GM21515 (cell line): ENCODE measurements at regions not wholly inside any gene's neighbourhood (a gene's known extent, or its start where the extent isn't known, plus 50 kb on each side); places are given as distances from the start of the nearest gene placed in this dataset.
"Not testable (repeated sequence)": the region's sequence is repeated elsewhere in the genome, so short reads cannot be mapped to it uniquely, and the experiment has no call there.

Experiments used
- ATAC-seq: cut with Tn5 transposase; IDR thresholded peaks from one replicate; pipeline ENCODE4 v1.9.1; 2021; ENCODE audit not compliant: unreplicated experiment

DNA sequence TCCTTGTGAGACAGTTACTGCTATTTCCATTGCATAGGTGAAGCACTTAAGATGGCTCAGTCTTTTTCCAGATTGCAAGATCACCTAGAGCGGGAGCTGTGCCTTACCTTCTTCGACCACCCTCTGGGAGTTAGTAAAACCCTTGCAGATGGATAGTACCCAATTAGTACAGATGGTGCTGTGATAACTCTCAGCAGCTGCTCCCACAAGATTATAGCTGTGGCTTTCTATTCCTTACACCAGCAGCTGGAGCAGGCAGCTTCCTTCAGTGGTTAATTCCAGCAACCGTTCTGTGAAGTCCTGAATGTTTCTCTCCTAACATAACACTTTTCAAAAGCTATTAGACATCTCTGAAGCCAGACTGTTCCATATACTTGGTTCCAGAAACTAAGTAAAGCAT lies 796.8 kb downstream of the XPNPEP1 start:
- ATAC-seq = no peak

- ATAC-seq = no peak
These were observed 797.3 kb downstream of the XPNPEP1 start for GRCh38 chr10:109126016-109126415.

DNA sequence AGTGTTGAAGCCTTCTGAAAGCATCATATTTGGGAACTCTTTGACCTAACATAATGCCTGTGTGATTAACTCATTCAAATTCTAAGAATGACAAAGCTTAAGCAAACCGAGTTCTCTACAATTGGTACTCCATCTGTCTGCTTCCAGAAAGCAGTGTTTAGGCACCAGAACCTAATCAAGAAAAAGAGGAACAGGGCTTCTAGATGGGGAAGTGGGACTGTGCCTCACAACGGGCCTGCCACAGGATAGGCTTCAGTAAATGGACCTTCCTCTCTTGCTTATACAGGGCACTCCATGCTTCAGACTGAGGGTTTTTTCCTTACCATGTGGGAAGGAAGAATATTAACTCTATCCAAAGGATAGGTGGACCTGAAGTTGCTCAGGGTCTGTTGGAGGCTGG lies 808.1 kb downstream of the XPNPEP1 start:
- ATAC-seq = no peak

DNA sequence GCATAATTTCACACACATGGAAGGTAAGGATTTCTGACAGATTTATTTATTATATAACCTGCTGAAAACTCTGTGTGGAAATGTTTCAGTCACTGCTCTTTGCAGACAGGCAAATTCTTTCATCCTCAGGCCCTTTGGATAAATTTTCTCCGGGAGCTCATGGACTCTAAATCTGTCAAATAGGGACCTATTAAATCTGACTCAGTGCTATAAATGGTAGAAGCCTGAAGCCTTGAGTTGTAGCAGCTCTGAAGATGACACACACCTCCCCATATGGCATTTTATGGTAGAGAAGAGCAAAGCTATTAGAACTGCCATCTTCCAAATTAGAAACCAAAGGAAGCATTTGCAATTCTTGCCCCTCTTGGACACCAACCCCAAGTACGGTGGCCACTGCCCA lies 808.7 kb downstream of the XPNPEP1 start:
- ATAC-seq = no peak

DNA sequence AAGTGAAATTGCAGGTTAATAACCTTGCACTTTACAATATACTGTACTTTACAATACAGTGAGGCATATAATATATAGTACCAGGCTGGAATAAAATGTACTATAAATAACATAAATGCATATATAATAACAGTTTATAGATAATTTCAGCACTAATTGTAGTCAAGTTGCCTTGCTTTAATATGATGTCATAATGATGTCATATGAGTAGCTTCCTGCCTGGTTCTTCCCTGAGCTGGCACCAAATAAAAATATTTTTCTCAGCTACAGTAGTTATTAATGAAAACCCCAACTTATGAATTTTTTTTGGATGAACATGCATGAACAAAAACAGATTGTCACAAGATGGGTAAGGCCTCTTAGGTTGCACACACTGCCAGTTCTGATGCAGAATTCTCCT lies 816.7 kb downstream of the XPNPEP1 start:
- no peak for ATAC-seq

- ATAC-seq = no peak
These were observed 817.6 kb downstream of the XPNPEP1 start for GRCh38 chr10:109105725-109106124.

GRCh38 chr10:109104806-109105205 lies 818.5 kb downstream of the XPNPEP1 start:
- ATAC-seq = no peak

- ATAC-seq = no peak
These were observed 820.0 kb downstream of the XPNPEP1 start for GRCh38 chr10:109103278-109103677.

GRCh38 chr10:109089779-109090178 lies 833.5 kb downstream of the XPNPEP1 start:
- ATAC-seq = no peak

DNA sequence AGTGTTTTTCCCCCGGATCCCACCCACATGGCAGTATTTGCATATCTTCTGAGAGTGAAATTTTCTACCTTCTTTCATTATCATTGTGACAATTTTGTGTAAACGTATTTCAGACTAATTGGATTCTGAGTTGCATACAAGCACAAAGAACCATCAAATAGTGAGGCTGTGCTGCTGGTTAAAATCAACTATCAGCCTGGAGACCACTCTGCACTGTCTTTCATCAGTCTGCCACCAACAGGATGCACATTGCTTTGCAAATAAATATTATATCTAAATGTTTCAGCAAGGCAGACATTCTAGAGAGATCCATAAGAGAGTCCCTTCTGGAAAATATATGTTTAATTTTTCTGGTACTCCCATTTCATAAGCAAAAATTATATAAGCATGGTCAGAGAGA lies 851.8 kb downstream of the XPNPEP1 start:
- ATAC-seq = no peak

- ATAC-seq = no peak
These were observed 852.8 kb downstream of the XPNPEP1 start for GRCh38 chr10:109070492-109070891.

DNA sequence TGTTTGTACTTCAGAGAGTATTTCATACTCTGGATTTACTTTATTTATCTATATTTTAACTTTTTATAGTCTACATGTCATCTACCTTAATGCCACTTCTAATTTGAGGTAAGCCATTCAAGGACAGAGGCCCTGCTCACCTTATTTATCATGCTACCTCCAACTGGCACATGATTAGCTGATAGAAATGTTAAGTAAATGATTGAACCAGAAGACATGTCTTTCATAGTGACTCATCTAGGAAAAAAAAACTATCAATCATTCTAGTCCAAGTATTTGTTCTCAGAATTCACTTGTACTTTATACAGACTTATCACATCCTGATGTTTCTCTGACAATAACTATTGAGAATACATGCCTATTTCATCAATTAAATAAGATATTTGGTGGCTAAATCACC lies 856.3 kb downstream of the XPNPEP1 start:
- no peak for ATAC-seq

DNA sequence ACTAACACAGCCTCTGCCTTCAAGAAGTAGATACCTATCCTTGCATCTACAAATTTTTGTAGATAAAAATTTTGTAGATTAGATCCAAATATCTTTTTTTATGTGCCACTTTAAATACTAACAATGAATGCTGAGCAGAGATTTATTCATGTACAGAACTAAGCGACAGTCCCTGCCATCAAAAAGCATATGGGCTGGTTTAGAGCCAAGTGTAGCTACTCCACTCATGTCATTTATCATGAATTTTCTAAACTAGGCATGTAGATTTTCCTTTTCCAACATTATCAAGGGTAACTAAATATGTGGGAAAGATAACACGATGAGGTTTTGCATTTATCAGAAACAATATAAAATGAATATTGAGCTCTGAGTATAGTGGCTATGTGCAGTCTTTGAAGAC lies 857.5 kb downstream of the XPNPEP1 start:
- ATAC-seq = no peak

DNA sequence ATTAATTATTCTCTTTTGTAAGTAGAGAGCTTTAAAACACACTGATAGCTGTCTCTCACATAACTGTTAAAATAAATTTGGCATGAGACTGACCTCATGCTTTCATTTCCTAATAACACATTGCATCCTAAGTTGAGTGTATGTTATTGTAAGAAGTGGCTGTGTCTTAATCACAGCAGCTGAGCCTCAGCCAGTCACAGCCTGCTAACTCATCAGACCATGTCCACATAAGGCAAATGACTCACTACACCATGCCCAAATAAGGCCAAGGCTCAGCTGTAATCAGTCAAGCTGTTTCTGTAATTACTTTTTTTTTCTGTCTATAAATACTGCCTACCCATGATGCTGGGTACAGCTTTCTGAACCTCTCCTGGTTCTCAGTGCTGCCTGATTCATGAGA lies 860.9 kb downstream of the XPNPEP1 start:
- no peak for ATAC-seq

GRCh38 chr10:109055243-109055642 lies 868.1 kb downstream of the XPNPEP1 start:
- ATAC-seq = no peak

- no peak for ATAC-seq
These were observed 875.5 kb downstream of the XPNPEP1 start for GRCh38 chr10:109047856-109048255.

- not testable (repeated sequence) for ATAC-seq
These were observed 876.9 kb downstream of the XPNPEP1 start for GRCh38 chr10:109046427-109046826.

DNA sequence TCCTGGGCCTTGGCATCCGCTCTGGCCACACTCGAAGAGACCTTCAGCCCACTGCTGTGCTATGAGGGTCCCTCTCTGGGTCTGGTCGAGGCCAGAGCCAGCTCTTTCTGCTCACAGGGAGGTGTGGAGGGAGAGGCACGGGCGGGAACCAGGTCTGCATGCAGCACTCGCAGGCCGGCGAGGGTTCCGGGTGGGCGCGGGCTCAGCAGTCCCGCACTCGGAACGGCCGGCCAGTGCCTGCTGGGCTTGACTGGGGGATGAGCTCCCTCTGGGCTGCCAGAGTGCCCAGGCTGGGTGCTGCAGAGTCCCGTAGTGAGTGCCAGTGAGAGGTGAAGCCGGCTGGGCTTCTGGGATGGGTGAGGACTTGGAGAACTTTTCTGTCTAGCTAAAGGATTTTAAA lies 882.7 kb downstream of the XPNPEP1 start:
- no peak for ATAC-seq

- no peak for ATAC-seq
These were observed 885.3 kb downstream of the XPNPEP1 start for GRCh38 chr10:109037978-109038377.

DNA sequence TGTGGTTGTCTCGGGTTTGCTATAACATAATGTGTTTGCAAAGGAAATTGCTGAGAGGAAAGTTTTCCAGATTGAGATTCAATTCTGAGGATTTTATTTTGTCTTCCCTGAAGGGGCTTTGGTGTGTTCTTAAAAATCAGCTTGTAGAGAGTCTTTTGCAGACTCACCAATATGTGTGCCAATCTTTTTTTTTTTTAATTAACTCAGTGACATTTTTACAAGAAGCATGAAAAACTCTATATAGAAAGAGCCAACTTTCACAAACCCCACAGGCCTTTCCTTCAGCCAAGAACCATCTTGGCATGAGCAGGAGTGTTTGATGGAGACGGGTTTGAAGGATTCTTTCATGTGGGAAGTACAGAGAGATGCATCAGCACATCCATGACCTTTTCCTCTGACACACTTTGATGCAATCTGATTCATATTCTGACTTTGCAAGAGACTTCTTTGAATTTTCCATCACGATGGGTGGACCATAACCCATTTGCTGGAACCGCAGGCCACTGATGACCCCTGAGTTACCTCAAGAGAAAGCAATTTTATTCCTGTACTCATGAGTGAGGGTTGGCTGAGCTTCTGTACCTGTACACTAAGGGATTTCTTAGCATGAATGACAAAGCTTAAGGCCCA lies 892.6 kb downstream of the XPNPEP1 start:
- ATAC-seq = no peak

DNA sequence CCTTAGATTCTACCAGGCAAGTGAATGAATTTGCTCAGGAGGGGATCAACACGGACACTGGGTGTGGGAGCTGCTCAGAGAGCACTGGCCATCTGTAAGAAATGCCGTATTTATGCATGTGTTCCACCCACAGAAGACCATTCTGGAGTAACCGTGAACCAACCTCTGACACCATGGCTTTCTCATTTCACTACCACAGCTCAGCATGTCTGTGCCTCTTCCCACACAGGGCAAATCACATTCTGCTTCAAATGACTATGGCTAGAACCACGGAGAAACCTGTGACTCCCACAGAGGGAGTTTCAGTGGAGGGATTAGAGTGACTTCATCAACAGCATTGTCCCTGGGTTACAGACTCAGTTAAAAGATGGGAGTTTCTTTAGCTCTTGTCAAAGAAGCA lies 893.4 kb downstream of the XPNPEP1 start:
- no peak for ATAC-seq

DNA sequence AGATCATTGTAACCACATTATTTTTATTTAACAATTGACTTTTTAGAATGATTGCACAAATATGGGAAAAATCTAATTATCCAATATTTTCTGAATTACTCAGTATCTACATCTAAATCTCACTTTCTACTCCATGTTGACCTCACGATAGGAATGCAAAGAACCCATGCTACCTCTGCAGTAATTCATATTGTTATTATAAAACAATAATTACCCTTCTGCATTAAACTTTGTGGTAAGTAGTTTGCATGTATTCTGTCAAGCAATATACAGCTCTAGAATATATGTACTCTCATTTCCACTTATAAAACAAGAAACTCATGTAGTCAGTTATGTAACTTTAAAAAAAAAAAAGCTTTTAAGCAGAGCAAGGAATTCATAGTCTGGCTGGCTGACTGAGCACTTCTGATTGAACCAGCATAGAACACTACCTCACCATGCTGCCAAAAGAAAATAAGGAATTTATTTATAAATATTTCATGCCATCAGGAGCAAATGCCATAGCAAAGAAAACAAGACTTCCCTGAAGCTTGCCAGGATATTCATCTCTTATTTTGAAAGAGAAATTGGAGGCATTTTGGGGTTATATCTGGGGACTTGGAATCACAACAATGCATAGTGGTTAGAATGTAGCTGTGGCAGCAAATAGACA lies 895.7 kb downstream of the XPNPEP1 start:
- no peak for ATAC-seq

GRCh38 chr10:109025172-109025571 lies 898.1 kb downstream of the XPNPEP1 start:
- ATAC-seq = no peak
